Natural killer cell (primary cell): ENCODE measurements at regions not wholly inside any gene's neighbourhood (a gene's known extent, or its start where the extent isn't known, plus 50 kb on each side); places are given as distances from the start of the nearest gene placed in this dataset.

ENCODE experiments used
- ATAC-seq, 3 donors: fragments of 150-1000 bp in 2 of 3; fragments of 200-7000 bp in 1 of 3; cut with Tn5 transposase; 1 replicate in 1 of 3; 2 replicates in 2 of 3; pipeline ENCODE4 v1.10.0; 2021; ENCODE audit warnings: mild to moderate bottlenecking in 2 of 3, moderate library complexity in 2 of 3
- DNase-seq, 2 donors: peaks; one replicate each; pipeline versions ENCODE4 v3.0.0 to v3.0.0-alpha.2; 2013 to 2021; ENCODE audit warnings: mixed read lengths in 1 of 2
- H3K27ac ChIP-seq: one replicate; pipeline ENCODE4 v1.5.1; 2013; ENCODE audit warnings: mild to moderate bottlenecking, low read length
- H3K27me3 ChIP-seq: one replicate; pipeline ENCODE4 v1.6.1; 2013; ENCODE audit warnings: low read length; ENCODE audit not compliant: control insufficient read depth, insufficient read depth
- H3K36me3 ChIP-seq: one replicate; pipeline ENCODE4 v1.6.1; 2013; ENCODE audit warnings: low read length; ENCODE audit not compliant: control insufficient read depth, insufficient read depth
- H3K4me1 ChIP-seq: one replicate; pipeline ENCODE4 v1.6.1; 2013; ENCODE audit warnings: low read length; ENCODE audit not compliant: control insufficient read depth, insufficient read depth
- H3K4me3 ChIP-seq: one replicate; pipeline ENCODE4 v1.5.1; 2013; ENCODE audit warnings: low read length
- H3K9me3 ChIP-seq: one replicate; pipeline ENCODE4 v1.6.1; 2013; ENCODE audit warnings: low read length; ENCODE audit not compliant: control insufficient read depth, insufficient read depth
- H3K27ac Mint-ChIP-seq, 2 donors: one replicate each; pipeline ENCODE4 v1.8.0; 2022; ENCODE audit warnings: mild to moderate bottlenecking in 2 of 2, mixed read lengths in 2 of 2, moderate library complexity in 1 of 2
- H3K27me3 Mint-ChIP-seq, 2 donors: one replicate each; pipeline ENCODE4 v1.8.0; 2022; ENCODE audit warnings: low read depth in 2 of 2, mixed read lengths in 2 of 2
- H3K36me3 Mint-ChIP-seq: one replicate; pipeline ENCODE4 v1.8.0; 2022; ENCODE audit warnings: mixed read lengths
- H3K4me1 Mint-ChIP-seq, 2 donors: one replicate each; pipeline ENCODE4 v1.8.0; 2022; ENCODE audit warnings: mixed read lengths in 2 of 2
- H3K4me3 Mint-ChIP-seq: one replicate; pipeline ENCODE4 v1.8.0; 2022; ENCODE audit warnings: mild to moderate bottlenecking, moderate library complexity, mixed read lengths
- H3K9me3 Mint-ChIP-seq, 2 donors: one replicate each; pipeline ENCODE4 v1.8.0; 2022; ENCODE audit warnings: mixed read lengths in 2 of 2
- WGBS: methylation state at CpG from one replicate; pipeline ENCODE4 v1.1.7; 2013; ENCODE audit warnings: missing lambda C conversion rate; ENCODE audit not compliant: insufficient coverage; 5-methylcytosine and 5-hydroxymethylcytosine counted together
- intact Hi-C: fragments of 100-400 bp; cut with micrococcal nuclease; formaldehyde crosslinking; loops from one replicate; pipeline ENCODE4 v1.14.2; 2022
- TF ChIP-seq, protein P1 (sequence below): fragments of 200-600 bp; IDR thresholded peaks from one replicate; pipeline ENCODE4 v1.8.0; 2022; ENCODE audit warnings: antibody characterized with exemption

DNA sequence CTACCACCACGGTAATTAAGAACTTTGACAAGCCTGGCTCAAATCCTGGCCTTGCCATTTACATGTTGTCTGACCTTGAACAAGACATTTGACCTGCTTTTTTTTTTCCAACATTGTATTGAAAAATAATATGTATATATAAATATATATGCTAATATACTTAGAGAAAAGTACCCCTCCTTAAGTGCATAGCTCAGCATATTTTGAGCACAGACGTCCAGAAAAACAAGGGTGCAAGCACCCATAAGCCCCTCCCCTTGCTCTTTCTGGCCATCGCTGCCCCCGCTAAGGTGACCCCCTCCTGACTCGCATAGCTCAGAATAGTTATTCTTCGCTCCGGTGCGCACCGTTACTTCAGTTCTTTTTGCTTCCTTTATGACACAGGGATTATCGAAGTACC lies 742.0 kb upstream of the FRG1 start:
- peaks cover 6% of the 10 kb centered on the region in 2 donors for H3K4me1 Mint-ChIP-seq
- peaks cover 0 to 6% of the 10 kb centered on the region in 2 donors for H3K9me3 Mint-ChIP-seq
- intact Hi-C loops: no loop called here
- no peaks in the 10 kb centered on the region for H3K36me3 ChIP-seq
- H3K27ac ChIP-seq: no peak overlapping the region
- no peaks in the 10 kb centered on the region for H3K27me3 ChIP-seq
- ATAC-seq: no peak
- H3K4me3 ChIP-seq: no peak overlapping the region
- H3K36me3 Mint-ChIP-seq: no peaks in the 10 kb centered on the region
- no peaks in the 10 kb centered on the region for H3K27me3 Mint-ChIP-seq
- H3K27ac Mint-ChIP-seq: no peak overlapping the region
- H3K9me3 ChIP-seq: no peaks in the 10 kb centered on the region
- H3K4me1 ChIP-seq: no peaks in the 10 kb centered on the region
- H3K4me3 Mint-ChIP-seq: no peak overlapping the region
- DNase-seq: no peak
- TF ChIP-seq, protein P1, sequence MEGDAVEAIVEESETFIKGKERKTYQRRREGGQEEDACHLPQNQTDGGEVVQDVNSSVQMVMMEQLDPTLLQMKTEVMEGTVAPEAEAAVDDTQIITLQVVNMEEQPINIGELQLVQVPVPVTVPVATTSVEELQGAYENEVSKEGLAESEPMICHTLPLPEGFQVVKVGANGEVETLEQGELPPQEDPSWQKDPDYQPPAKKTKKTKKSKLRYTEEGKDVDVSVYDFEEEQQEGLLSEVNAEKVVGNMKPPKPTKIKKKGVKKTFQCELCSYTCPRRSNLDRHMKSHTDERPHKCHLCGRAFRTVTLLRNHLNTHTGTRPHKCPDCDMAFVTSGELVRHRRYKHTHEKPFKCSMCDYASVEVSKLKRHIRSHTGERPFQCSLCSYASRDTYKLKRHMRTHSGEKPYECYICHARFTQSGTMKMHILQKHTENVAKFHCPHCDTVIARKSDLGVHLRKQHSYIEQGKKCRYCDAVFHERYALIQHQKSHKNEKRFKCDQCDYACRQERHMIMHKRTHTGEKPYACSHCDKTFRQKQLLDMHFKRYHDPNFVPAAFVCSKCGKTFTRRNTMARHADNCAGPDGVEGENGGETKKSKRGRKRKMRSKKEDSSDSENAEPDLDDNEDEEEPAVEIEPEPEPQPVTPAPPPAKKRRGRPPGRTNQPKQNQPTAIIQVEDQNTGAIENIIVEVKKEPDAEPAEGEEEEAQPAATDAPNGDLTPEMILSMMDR: no peak
- WGBS: 90% methylated on average over 10 of the region's 10 CpGs

DNA sequence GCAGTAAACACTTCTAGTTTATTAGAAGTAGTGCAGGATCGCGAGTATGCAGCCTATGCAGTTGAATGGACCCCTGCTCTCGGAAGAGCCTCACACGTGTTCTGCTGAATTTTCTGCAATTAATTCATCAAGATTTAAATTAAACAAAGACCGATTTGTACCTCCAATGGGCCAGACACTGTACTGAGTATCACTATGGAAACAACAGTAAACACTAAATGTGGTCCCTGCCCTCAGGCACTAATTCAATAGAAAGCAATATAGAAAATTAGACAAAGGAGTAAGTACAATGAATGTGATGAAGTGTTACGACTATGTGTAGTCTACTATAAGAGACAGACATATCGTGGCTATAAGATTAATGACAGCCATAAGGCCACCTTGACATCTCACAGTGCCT lies 740.3 kb upstream of the FRG1 start:
- no peaks in the 10 kb centered on the region for H3K36me3 Mint-ChIP-seq
- H3K36me3 ChIP-seq: no peaks in the 10 kb centered on the region
- TF ChIP-seq, protein P1: no peak
- no peaks in the 10 kb centered on the region for H3K9me3 ChIP-seq
- H3K27me3 ChIP-seq: no peaks in the 10 kb centered on the region
- no peak for DNase-seq
- no peak overlapping the region for H3K27ac Mint-ChIP-seq
- peaks cover 6% of the 10 kb centered on the region in 2 donors for H3K4me1 Mint-ChIP-seq
- no peak for ATAC-seq
- no peak overlapping the region for H3K27ac ChIP-seq
- H3K27me3 Mint-ChIP-seq: no peaks in the 10 kb centered on the region
- H3K4me3 ChIP-seq: no peak overlapping the region
- no peaks in the 10 kb centered on the region for H3K4me1 ChIP-seq
- intact Hi-C loops: no loop called here
- peaks cover 0 to 5% of the 10 kb centered on the region in 2 donors for H3K9me3 Mint-ChIP-seq
- WGBS: 90% methylated on average over 7 of the region's 7 CpGs
- H3K4me3 Mint-ChIP-seq: no peak overlapping the region

DNA sequence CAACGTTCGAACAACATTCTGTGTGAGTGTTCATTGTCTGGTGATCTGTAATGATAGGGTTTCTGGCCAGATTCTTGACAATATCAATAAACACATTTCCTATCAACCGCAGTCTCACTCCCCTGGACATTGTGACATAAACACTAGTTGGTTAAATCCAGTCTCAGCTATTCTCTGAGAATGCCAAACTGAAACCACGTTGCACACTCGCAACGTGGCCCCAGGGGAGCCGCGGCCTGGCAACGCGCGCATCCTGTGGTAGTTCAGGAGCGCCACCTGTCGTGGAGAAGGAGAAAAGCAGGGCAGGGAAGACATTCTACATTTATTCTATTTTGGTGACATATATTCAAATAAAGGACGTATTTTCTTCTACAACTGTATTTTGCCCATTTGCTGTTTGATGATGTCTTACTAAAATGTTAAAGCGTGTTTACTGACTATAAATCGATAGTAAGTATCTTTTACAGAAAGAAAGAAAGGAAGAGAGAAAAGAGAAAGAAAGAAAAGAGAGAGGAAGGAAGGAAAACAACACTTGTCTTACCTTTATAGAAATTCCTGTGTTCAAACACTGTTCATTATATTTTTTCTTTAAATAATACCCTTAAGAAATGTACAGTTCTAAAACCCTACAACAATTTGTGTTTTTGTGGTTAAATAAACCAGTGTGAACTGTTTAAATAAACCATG lies 738.3 kb upstream of the FRG1 start:
- DNase-seq (peak in 1 of 2 donors; percentile 14), ATAC-seq (peak in 1 of 3 donors; percentile 55)
- intact Hi-C loops: no loop called here
- TF ChIP-seq, protein P1: no peak
- H3K9me3 Mint-ChIP-seq: peaks cover 2 to 3% of the 10 kb centered on the region in 2 donors
- Histone ChIP-seq H3K9me3 (no peaks in the 10 kb centered on the region), H3K36me3 (no peaks in the 10 kb centered on the region), H3K27me3 (no peaks in the 10 kb centered on the region), H3K27ac (no peak overlapping the region), H3K4me1 (no peaks in the 10 kb centered on the region), H3K4me3 (no peak overlapping the region)
- no peak overlapping the region for H3K27ac Mint-ChIP-seq
- WGBS: 5% methylated on average over 8 of the region's 16 CpGs
- no peaks in the 10 kb centered on the region for H3K27me3 Mint-ChIP-seq
- peaks cover 6% of the 10 kb centered on the region in 2 donors for H3K4me1 Mint-ChIP-seq
- no peaks in the 10 kb centered on the region for H3K36me3 Mint-ChIP-seq
- H3K4me3 Mint-ChIP-seq: peak overlapping the region; percentile 14

DNA sequence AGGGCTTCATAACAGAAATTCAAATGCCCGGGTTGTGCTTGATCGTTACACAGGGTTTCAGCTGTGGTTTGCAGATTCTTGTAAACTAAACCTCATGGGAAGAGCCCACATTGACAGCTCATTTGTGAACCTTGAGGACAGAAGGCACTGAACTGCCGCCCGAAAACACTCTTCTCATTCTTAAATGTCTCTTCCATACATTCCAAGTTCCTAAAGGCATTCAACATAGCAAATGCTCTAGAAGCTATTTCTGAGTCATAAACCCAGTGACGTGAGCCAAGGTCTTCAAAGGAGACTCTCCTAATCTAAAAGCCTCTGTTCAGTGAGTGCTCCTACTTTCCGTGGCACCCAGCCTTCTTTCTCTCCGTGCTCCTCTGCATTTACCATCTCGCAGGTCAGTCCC lies 737.8 kb upstream of the FRG1 start:
- Histone ChIP-seq H3K36me3 (no peaks in the 10 kb centered on the region), H3K27ac (no peak overlapping the region), H3K9me3 (no peaks in the 10 kb centered on the region), H3K4me1 (no peaks in the 10 kb centered on the region), H3K4me3 (no peak overlapping the region), H3K27me3 (no peaks in the 10 kb centered on the region)
- H3K9me3 Mint-ChIP-seq: peaks cover 5 to 6% of the 10 kb centered on the region in 2 donors
- H3K4me3 Mint-ChIP-seq: no peak overlapping the region
- TF ChIP-seq, protein P1: no peak
- H3K27ac Mint-ChIP-seq: no peak overlapping the region
- WGBS: 49% methylated on average over 8 of the region's 8 CpGs
- H3K36me3 Mint-ChIP-seq: no peaks in the 10 kb centered on the region
- ATAC-seq (no peak), DNase-seq (no peak)
- H3K27me3 Mint-ChIP-seq: no peaks in the 10 kb centered on the region
- peaks cover 6% of the 10 kb centered on the region in 2 donors for H3K4me1 Mint-ChIP-seq
- intact Hi-C loops: no loop called here
